HG02938 (cell line): ENCODE measurements at regions not wholly inside any gene's neighbourhood (a gene's known extent, or its start where the extent isn't known, plus 50 kb on each side); places are given as distances from the start of the nearest gene placed in this dataset.

Experiments
- ATAC-seq: cut with Tn5 transposase; IDR thresholded peaks from one replicate; pipeline ENCODE4 v1.9.1; 2021; ENCODE audit warnings: mild to moderate bottlenecking, moderate library complexity; ENCODE audit not compliant: unreplicated experiment

DNA sequence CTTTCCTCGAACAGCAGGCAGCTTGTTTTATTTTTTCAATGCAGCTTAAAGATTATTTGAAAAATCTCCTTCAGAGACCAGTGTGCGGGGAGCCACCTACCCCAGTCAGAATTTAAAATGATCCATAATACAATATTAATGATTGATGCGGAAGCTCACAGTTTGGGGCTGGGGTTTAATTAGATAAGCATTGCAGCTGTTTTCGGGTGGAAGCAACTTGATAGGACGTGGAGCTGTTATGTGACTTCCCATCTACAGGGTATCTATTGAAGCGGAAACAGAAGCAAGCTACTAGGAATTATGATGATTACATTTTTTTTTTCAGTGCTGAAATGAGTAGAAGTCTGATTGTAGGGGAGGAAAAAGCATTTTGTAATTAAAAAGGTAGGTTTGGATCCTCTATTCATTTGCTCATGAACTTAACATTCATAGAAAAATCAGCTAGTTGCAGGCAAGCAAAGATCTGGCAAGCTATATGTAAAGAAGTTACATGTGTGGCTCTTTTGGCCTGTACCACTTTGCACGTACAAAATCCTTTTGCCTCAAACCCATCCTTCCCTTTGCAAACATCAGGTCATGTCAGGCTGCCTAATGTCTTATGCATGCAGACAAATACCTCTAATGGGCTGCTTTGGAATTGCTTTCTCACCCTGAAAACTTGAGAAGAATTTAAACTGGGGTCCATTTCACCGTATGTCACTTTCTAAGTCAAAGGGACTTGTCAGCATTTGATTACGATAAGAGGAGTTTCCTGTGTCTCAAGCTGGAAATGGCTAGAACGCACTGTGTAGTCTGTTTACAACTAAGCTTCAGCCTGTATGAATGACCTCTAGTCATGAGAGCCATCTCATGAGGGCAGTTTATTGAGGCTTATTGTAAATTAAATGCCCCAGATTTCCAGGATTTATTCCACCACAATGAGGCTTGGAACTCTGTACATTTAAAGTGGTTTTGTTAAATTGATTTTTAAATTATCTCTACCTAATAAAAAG, 267.1 kb upstream of the TMTC4 start:
- ATAC-seq: no peak

DNA sequence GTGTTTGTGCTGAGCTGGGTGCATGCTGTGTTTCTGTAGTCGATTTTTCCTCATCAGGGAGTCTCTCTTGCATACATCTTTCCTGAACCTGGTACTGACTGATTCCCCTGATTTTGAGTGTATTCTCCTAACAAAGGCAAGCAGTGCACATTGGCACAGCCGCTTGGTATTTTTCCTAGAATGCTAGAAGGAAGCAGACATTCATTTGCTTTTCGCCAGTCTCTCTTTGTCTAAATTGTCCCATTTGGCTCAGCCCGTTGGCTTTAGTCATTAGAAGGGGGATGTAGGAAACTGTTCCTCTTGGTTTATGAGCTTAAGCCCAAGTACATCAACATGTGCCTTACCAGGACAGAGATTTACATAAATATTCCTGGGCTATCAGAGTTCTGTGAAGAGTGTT, 266.1 kb upstream of the TMTC4 start:
- no peak for ATAC-seq

DNA sequence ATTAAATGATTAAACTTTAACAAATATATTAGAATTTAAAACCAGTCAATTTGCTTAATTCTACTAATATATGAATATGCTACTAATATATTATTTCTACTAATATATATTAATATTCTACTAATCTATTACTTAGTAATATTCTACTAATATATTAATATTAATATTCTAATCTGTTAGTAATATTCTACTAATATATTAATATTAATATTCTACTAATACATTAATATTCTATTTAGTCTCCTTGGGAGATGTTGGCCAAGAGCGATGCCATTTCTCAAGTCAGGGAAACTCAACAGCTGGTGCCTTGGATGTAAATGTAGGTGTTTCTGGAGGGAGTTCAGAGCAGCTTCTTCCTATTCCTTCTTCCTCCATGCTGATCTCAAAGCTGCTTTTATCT, 259.2 kb upstream of the TMTC4 start:
- ATAC-seq: no peak

DNA sequence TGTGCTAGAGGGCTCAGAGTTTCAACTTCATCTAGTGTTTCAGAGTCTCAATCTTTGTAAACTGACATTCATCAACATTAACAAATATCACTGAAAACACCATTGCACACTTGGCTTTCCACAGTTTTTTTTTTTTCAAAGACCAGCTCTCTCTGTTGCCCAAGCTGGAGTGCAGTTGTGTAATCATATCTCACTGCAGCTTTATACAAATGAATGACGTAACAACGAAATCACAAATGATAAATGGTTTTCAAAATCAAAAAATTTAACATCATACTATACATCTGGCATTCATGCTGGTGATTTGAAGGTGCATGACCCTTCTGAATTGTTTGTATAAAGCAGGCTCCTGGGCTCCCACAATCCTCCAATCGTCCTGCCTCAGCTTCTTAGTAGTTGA, 248.0 kb upstream of the TMTC4 start:
- no peak for ATAC-seq

DNA sequence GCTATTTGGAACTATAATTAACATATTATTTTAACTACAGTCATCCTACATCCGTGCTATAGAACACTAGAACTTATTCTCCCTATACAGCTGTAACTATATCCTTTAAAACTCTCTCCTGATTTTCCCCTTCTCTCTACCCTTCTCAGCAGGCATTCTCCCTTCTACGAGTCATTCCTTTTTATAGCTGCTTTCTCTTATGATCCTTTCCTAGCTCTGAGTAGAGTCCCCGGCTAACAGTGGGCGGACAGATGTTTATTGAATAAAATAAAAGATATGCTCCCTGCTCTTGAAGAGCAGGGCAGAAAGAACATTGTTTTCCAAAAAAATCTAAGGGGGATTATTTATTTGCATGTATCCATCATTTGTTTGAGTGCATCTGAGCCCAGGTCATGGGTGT, 246.5 kb upstream of the TMTC4 start:
- ATAC-seq: no peak

DNA sequence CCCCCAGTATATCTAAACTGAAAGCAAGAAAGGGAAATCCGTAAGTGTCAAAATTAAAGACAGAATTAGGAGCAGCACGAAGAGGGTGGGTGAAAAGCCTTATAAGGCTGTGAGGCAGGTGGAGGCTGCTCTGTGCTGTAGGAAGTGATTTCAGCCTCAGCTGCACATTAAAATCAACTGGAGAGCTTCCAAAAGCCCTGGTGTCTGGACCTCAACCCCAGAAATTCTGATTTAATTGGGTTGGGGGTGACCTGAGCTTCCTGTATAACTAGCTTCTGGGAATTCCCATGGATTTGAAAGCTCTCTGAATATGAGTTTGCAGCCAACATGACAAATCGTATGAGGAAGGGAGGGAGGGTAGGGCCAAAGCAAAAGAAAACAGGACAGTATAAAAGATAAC, 242.4 kb upstream of the TMTC4 start:
- ATAC-seq: no peak

DNA sequence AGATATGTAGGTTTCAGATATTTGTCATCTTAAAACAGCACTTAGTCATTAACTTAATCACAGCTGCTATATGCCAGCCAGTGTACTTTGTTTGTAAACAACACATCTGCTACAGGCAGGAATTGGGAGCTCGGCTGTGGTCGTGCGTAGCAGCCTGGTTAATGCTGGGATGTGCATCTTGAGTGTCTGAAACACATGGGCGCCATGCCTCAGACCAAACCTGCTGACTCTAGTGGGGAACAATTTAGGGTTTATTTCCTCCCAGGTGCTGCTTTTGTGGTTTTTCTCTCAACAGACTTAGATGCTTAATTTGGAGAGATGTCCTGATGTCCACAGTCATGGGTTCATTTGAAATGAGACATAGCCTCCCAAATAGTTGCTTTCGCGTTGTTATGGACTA, 238.5 kb upstream of the TMTC4 start:
- ATAC-seq: no peak

DNA sequence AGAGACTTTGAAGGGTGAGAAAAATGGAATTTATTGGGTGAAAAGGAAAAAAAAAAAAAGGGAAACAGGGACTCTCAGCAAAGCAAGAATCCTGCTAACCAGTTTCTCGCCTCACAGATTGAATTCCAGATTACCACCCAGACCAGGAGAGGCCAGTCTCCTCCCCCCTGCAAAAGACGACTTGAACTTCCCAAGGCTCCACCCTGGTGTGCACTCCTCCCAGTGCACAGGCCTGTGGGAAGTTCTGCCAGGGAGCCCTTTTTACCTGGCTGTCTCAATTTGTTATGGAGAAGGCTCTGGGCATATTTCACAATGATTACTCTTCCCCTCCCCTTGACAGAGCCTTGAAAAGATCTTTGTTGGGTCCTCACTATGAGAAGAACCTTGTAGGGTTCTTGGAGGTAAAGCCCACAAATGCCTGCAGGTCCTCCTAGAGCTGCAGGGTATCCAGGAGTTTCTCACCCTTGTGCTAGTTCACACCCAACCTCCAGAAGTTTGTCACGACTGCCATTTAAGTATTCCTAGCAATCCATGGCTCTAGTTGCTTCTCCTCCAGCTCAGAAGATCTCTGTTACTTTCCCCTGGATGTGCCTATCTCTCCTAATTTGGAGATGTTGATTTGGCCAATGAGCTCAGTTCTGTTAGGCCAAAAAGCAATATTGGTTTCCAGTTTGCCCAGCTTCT, 229.8 kb upstream of the TMTC4 start:
- no peak for ATAC-seq

DNA sequence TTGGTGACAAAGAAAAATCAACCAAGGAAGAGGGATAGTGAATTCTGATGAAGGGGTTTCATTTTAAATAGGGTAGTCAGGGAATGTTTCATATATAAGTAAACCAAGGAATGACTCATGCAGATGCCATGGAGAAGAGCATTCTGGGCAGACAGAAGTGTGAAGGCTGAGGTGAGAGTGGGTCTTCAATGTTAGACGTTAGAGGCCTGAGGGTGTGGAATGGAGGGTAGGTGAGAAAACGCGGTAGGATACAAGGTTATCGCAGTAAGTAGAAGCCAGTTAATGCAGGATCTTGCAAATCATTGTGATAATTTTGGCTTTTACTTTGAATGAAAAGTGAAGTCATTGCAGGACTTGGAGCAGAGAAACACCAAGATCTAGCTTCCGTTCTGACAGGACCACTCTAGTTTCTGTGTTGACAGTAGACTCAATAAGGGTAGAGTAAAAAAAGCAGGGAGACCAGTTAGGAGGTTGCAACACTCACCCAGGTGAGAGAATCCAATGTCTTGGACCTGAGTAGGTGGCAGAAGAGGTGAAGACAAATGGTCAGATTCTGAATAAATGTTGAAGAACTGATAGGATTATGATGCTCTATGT, 225.2 kb upstream of the TMTC4 start:
- ATAC-seq: no peak

DNA sequence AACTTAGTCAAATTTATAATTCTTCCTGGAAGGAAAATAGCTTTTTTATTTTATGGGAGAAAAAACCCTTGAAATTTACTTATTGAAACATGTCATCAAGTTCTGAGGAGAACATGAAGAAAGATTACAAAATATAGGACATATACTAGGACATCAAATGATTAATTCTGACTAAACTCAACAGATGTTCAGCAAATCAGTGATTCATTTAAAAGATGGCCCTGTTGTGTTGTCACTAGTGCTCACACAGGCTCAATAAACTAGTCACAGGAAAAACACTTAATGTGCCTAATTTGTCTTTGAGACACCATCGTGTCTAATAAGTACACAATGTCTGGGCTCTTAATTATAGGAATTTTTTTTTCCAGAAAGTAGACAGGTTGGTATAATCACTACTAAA, 223.8 kb upstream of the TMTC4 start:
- ATAC-seq: no peak

DNA sequence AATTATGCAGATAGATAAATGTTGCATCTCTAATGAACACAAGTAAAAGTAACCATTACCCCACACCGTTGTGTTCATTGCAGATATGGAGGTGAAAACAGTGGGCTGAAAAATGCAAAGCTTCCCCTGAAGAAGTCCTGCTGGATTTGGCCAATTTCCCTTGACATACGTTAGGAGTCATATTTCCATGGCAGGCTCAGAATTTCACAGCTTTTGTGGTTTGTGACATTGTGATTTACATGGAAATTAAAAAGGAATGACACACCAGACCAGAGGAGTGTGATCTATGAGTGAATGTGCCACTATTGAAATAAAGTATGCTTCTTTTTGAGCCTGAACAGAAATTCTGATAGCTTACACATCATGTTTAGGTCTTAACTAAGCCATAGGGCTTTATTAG, 221.1 kb upstream of the TMTC4 start:
- ATAC-seq: no peak

DNA sequence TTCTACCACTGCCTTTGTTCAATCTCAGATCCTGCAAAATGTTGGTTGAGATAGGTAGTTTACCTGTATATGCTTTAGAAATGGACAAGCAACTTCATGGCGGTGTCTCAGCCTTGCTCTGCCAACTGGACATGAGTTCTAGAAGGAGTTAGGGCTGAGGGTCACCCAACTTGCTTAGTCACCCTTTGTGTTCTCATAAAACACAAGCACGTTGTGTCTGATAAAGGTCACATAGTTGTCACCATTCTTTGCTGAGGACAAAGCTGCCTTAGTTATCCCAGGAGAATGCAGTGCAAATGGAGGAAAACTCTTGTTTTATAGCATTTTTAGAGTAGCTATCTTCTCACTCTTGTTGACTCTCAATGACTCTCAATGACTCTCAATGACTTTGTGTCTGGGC, 218.4 kb upstream of the TMTC4 start:
- no peak for ATAC-seq

DNA sequence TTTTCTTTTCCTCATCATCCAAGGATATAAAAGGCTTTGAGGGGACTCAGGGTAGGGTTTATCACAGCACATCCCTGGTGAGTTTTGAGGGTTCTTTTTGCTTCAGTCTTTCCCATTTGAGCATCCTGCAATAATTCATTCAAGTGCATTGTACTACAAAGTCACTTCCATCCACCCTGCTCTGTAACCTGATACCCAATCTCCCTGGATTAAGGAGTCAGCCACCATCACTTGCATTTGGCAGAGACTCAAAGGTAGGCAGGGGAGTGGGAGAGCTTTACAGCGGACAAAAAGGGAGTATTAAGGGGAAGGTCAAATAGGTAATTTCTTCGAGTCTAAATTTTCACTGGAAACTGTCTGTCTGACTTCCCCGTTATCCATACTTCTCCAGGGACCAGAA, 216.1 kb upstream of the TMTC4 start:
- no peak for ATAC-seq

DNA sequence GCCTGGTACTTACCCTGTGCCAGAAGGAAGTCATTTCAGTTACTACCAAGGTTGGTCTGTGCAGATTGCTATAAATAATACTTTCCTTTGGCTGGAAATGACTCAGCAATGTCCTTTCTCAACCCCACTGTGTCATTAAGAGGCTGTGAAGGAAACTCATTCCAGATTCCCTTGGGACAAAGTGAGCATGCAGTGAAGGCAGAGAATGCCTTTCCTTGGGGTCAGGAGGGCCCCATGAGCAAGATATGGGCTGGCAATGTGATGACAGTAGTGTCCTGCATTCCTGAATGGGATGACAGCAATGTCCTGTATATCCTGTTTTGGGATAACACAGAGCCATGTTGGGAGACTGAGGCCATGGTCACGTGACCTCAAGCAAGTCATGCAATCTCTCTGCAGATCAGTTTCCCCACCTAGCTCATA, 213.1 kb upstream of the TMTC4 start:
- ATAC-seq: no peak

DNA sequence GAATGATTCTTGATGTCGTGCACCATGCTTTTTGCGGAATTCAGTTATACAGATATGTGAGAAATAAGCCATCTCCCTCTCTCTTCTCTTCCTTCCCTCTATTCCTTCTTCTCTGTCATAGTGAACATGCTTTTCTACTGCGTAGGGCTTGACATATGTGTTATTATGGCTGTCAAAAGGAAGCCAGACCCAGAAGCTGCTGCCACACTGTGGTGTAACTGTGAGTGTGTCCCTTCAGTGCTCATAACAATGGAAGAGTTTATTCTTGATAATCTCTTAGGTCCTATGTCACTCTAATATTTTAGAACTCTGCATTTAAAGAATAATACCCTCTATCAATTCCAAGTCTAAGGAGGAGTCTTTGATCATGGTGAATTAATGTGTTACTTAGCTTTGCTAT, 208.9 kb upstream of the TMTC4 start:
- no peak for ATAC-seq

DNA sequence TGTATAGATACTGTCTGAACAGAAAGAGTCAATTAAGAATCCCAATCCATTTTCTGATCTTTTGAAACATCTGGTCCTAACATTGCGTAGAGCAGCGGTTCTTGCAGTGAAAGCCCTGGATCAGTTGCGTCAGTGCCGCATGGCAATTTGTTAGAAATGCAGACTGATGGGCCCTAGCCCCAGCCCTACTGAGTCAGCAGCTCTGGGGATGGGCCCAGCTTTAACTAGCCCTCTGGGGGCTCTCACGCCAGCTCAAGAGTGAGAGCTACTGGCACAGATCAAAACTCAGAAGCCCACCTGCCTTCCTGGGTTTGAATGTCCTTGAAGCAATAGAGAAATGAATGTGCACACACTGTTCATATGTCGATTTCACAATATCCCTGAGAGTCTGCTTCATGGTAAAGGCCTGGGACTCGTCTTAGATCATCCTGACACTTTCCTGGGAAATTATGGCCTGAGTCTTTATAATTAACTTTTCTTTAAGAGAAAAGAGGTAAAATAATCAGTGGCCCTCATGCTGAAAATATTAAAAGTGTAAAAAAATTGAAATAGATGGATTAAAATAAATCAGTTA, 206.8 kb upstream of the TMTC4 start:
- ATAC-seq: no peak

DNA sequence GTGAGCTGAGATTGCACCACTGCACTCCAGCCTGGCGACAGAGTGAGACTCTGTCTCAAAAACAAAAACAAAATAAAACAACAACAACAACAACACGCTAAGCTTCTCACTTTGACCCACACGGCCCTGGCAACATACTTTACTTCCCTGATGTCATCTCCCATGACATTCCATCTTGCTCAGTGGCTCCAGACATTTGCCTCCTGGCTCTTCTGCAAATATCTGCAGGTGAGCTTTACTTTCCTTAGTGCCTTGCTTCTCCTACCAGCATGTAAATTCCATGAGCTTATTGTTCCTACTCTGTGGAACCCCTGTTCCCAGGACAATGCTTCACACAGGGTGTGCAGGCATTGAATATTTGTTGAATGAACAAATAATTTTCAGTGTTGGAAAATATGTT, 205.6 kb upstream of the TMTC4 start:
- no peak for ATAC-seq

DNA sequence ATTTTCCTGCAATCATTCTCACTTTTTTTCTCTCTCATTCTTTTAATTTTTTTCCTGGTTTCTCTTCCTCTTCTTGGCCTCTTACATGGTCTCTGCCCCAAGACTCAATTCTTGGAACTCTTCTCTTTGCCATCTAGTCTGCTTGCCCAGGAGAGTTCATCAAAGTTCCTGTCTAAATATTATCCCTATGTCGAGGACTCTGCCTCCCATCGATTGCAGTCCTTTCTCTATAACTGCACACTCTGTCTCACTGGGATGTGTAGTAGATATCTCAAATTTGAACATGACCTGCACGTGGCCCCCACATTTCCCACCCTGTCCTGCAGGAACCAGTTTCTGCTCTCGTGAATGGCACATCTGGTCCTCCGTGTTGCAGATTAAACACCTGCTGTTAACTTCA, 204.7 kb upstream of the TMTC4 start:
- no peak for ATAC-seq

DNA sequence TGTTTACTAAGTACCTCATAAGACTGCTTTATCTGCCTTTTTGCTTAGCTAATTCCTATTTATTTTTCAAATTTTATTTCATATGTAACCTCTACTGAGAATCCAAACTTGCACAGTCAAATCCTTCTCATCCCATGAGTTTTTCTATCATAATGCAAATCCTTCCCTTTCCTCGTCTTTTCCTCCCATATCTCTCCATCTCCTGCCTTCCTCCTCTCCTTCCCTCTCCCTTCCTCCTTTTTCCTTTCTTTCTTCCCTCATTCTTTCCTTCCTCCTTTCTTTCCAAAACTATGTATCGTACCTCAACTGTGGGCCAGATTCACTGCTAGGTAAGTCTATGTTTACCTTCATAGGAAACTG, 201.4 kb upstream of the TMTC4 start:
- no peak for ATAC-seq

DNA sequence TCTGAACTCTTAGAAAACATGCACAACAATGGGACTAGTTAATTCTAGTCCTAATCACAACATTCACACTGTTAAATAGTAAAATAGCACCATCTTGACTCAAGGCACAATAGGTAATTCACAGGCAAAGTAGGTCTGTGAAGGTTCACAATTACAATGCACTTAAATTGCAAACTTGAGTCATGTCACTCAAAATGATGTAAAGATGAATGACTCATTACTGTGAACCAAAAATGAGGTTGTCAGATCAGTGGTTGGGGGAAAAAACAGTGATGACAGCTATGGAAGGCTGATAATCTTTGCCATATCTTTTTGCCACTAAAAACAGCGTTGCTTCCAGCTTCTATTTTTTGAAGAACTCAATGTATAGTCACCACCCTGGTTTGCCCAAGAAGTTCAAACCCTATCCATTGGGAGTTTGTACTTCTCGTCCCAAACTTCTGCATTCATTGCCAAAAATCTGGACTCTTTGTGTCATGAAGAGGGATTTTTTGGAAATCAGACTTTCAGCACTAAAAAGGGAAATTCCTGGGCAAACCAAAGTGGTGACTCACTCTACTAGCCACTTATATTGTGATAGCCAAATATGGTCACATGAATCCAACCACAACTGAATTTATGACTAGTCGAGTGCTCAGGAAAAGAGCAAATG, 200.9 kb upstream of the TMTC4 start:
- ATAC-seq: peak; percentile 59

DNA sequence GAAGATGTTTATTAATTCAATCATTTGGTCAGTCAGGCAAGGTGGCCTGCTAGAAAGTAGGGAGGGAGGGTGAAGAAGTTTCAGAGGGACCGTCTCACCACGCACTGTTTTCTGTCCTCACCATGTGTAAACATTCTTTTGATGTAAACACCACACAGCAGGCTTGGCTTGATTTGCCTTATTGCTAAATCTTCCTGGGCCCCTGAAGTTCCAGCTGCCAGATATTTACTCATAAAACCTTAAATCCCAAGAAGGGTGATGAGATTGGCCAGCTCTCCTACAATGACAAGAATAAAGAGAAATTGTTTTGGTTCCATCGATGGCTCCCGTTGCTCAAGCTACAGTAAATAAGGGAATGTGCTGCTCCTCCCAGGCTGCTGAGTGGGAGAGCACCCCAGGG, 198.2 kb upstream of the TMTC4 start:
- no peak for ATAC-seq
